ENCODE measurements at regions not wholly inside any gene's neighbourhood (a gene's known extent, or its start where the extent isn't known, plus 50 kb on each side); places are given as distances from the start of the nearest gene placed in this dataset.

DNA sequence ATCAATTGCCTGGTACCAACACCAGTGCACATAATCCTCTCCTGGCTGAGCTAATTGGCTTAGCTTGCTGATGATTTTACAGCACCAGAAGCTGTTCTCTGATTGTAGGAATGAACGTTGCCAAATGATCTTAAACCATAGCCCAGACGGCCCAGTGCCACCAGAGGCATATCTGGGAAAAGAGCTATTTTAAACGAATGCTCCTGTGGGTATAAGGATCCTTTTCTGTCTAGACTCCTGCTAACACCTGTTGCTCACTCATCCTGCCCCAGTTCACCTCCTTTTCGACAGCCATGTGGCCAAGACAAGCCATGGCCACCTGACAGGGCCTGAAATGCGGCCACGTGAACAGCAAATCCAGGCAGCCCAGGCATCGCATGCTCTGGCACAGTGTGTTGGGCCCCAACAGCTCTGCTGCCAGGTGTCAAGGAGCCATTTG is 289.9 kb upstream of the SLC30A5 start:
- TF ChIP-seq, protein P1, sequence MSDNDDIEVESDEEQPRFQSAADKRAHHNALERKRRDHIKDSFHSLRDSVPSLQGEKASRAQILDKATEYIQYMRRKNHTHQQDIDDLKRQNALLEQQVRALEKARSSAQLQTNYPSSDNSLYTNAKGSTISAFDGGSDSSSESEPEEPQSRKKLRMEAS (IDR thresholded peaks at IDR 0.05; ENCODE audit: low read depth) = no peak
- TF ChIP-seq, protein P2, sequence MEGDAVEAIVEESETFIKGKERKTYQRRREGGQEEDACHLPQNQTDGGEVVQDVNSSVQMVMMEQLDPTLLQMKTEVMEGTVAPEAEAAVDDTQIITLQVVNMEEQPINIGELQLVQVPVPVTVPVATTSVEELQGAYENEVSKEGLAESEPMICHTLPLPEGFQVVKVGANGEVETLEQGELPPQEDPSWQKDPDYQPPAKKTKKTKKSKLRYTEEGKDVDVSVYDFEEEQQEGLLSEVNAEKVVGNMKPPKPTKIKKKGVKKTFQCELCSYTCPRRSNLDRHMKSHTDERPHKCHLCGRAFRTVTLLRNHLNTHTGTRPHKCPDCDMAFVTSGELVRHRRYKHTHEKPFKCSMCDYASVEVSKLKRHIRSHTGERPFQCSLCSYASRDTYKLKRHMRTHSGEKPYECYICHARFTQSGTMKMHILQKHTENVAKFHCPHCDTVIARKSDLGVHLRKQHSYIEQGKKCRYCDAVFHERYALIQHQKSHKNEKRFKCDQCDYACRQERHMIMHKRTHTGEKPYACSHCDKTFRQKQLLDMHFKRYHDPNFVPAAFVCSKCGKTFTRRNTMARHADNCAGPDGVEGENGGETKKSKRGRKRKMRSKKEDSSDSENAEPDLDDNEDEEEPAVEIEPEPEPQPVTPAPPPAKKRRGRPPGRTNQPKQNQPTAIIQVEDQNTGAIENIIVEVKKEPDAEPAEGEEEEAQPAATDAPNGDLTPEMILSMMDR (IDR thresholded peaks at IDR 0.05) = no peak
- no peak for TF ChIP-seq EZH2phosphoT487 (IDR thresholded peaks at IDR 0.05; ENCODE audit: borderline replicate concordance, low read depth)
